ENCODE measurements at regions not wholly inside any gene's neighbourhood (a gene's known extent, or its start where the extent isn't known, plus 50 kb on each side); places are given as distances from the start of the nearest gene placed in this dataset.
"Not testable (repeated sequence)": the region's sequence is repeated elsewhere in the genome, so short reads cannot be mapped to it uniquely, and the experiment has no call there.

DNA sequence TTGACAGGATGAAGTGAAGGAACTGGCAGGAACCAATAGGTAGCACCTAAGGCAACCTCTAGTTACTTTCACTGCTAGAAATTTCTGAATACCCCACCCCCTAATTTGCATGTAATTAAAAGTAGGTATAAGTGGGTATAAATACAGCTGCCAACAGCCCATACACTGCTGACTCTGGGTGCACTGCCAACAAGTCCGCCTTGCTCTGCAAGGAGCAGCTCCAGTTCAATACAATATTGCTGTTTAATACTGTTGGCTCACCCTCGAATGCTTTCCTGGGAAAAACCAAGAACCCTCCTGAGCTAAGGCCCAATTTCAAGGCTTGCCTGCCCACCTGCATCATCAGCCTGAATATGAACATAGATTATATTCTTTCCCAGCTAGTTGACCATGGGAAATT lies 981.9 kb downstream of the ADGRL2 start:
- H3K36me3 ChIP-seq, result no peaks in the 10 kb centered on the region
- no peak for TF ChIP-seq POLR2A (IDR thresholded peaks at IDR 0.05)
- TF ChIP-seq, protein P1, sequence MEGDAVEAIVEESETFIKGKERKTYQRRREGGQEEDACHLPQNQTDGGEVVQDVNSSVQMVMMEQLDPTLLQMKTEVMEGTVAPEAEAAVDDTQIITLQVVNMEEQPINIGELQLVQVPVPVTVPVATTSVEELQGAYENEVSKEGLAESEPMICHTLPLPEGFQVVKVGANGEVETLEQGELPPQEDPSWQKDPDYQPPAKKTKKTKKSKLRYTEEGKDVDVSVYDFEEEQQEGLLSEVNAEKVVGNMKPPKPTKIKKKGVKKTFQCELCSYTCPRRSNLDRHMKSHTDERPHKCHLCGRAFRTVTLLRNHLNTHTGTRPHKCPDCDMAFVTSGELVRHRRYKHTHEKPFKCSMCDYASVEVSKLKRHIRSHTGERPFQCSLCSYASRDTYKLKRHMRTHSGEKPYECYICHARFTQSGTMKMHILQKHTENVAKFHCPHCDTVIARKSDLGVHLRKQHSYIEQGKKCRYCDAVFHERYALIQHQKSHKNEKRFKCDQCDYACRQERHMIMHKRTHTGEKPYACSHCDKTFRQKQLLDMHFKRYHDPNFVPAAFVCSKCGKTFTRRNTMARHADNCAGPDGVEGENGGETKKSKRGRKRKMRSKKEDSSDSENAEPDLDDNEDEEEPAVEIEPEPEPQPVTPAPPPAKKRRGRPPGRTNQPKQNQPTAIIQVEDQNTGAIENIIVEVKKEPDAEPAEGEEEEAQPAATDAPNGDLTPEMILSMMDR (IDR thresholded peaks at IDR 0.05), result no peak
- no peaks in the 10 kb centered on the region for H3K9me3 ChIP-seq
- H3K27ac ChIP-seq, result no peak overlapping the region
- H3K4me1 ChIP-seq, result peaks cover 0 to 6% (median 0%) of the 10 kb centered on the region in 4 donors
- intact Hi-C loops (cut with DNase I), result no loop called here
- peak overlapping the region in 2 of 3 donors; percentile 25 for H3K4me3 ChIP-seq
- no peaks in the 10 kb centered on the region for H3K27me3 ChIP-seq
- ATAC-seq (peak; percentile 27 to 76 (median 50)), DNase-seq (no peak)
- WGBS (ENCODE audit: insufficient coverage, low coverage, low lambda C conversion rate, missing lambda C conversion rate), result 51% methylated on average over 2 of the region's 2 CpGs

DNA sequence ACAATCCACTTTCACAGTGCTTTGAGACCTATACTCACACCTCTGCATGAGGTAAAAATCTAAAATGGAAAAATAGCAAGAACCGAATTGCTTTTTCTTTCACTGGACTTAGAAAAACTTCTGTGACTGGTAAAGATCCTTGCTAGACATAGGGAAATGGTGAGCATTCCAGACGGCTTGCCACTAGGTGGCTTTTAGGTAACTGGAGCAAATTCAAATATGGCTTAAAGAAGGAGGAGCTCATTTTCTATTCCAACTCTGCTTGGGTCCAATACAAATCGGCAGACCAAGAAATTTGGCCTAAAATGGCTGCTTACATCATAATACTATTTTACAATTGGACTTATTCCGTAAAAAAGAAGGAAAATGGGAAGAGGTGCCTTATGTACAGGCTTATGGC lies 977.9 kb downstream of the ADGRL2 start:
- H3K27me3 ChIP-seq, result no peaks in the 10 kb centered on the region
- no peak overlapping the region for H3K27ac ChIP-seq
- no peaks in the 10 kb centered on the region for H3K36me3 ChIP-seq
- no peaks in the 10 kb centered on the region for H3K9me3 ChIP-seq
- no peak overlapping the region for H3K4me3 ChIP-seq
- peaks cover 0 to 6% (median 0%) of the 10 kb centered on the region in 4 donors for H3K4me1 ChIP-seq
- no peak for TF ChIP-seq POLR2A (IDR thresholded peaks at IDR 0.05)
- TF ChIP-seq, protein P1 (IDR thresholded peaks at IDR 0.05), result peak in 2 of 4 donors; percentile 18 to 22
- intact Hi-C loops (cut with DNase I), result no loop called here
- no peak for ATAC-seq
- no peak for DNase-seq
- 49% methylated on average over 4 of the region's 4 CpGs for WGBS (ENCODE audit: insufficient coverage, low coverage, low lambda C conversion rate, missing lambda C conversion rate)

- intact Hi-C loops (cut with DNase I), result no loop called here
- H3K27ac ChIP-seq, result no peak overlapping the region
- ATAC-seq, result no peak
- TF ChIP-seq, protein P1 (IDR thresholded peaks at IDR 0.05), result no peak
- TF ChIP-seq POLR2A (IDR thresholded peaks at IDR 0.05), result no peak
- no peaks in the 10 kb centered on the region for H3K36me3 ChIP-seq
- 74% methylated on average over 7 of the region's 12 CpGs for WGBS (ENCODE audit: insufficient coverage, low coverage, low lambda C conversion rate, missing lambda C conversion rate)
- no peaks in the 10 kb centered on the region for H3K27me3 ChIP-seq
- no peaks in the 10 kb centered on the region for H3K9me3 ChIP-seq
- no peak overlapping the region for H3K4me3 ChIP-seq
- no peak for DNase-seq
- no peaks in the 10 kb centered on the region for H3K4me1 ChIP-seq
These were observed 976.5 kb downstream of the ADGRL2 start for GRCh38 chr1:82777240-82777639.

GRCh38 chr1:82776730-82777129 lies 976.0 kb downstream of the ADGRL2 start:
- H3K27ac ChIP-seq; H3K36me3 ChIP-seq; intact Hi-C loops (cut with DNase I); H3K4me1 ChIP-seq; H3K4me3 ChIP-seq; H3K27me3 ChIP-seq; ATAC-seq; H3K9me3 ChIP-seq: not testable (repeated sequence)
- no CpG with 5 or more reads among the region's 30 CpGs for WGBS (ENCODE audit: insufficient coverage, low coverage, low lambda C conversion rate, missing lambda C conversion rate)
- peak in 1 of 3 donors; percentile 37 for DNase-seq

GRCh38 chr1:82775406-82776000 lies 974.8 kb downstream of the ADGRL2 start:
- no peaks in the 10 kb centered on the region for H3K9me3 ChIP-seq
- H3K27ac ChIP-seq, result no peak overlapping the region
- no peaks in the 10 kb centered on the region for H3K36me3 ChIP-seq
- ATAC-seq (peak in 1 of 4 donors; percentile 38), DNase-seq (no peak)
- no peaks in the 10 kb centered on the region for H3K27me3 ChIP-seq
- TF ChIP-seq, protein P1 (IDR thresholded peaks at IDR 0.05), result peak in 3 of 4 donors; percentile 23 to 36 (median 30)
- TF ChIP-seq POLR2A (IDR thresholded peaks at IDR 0.05), result no peak
- no peaks in the 10 kb centered on the region for H3K4me1 ChIP-seq
- WGBS (ENCODE audit: insufficient coverage, low coverage, low lambda C conversion rate, missing lambda C conversion rate), result 66% methylated on average over 12 of the region's 12 CpGs
- no peak overlapping the region for H3K4me3 ChIP-seq
- intact Hi-C loops (cut with DNase I), result no loop called here

Measured in right lobe of liver (tissue), 6 donors.